ENCODE measurements at regions not wholly inside any gene's neighbourhood (a gene's known extent, or its start where the extent isn't known, plus 50 kb on each side); places are given as distances from the start of the nearest gene placed in this dataset.

- H3K9me3 ChIP-seq (ENCODE audit: control insufficient read depth, insufficient read depth, low read length), result no peaks in the 10 kb centered on the region
Observed at GRCh38 chr14:22471545-22472121, 117.4 kb downstream of the DAD1 start.

More at GRCh38 chr14:22471545-22472121, 117.4 kb downstream of the DAD1 start:
- ATAC-seq (ENCODE audit: low read depth) (no peak; the same call in 1 of the 2 replicates), DNase-seq (peak; percentile 32)
- intact Hi-C loops (cut with micrococcal nuclease) (no loop called here), dilution Hi-C loops (cut with HindIII; ENCODE audit: low sequenced_read_pairs, unreplicated experiment) (no loop called here), in situ Hi-C loops (cut with MboI; ENCODE audit: low sequenced_read_pairs) (loop anchor here (5.0 kb wide), 1 partner anchor 79 kb away; no protein-coding TSS in a partner anchor)
- H3K9ac ChIP-seq (ENCODE audit: low read depth, low read length), result no peak overlapping the region
- no peak overlapping the region for H2AK9ac ChIP-seq (replicated peaks; ENCODE audit: low read depth, low read length, poor library complexity)
- no peaks in the 10 kb centered on the region for H4K20me1 ChIP-seq (ENCODE audit: insufficient read depth, low read length)
- no peak overlapping the region for H3K56ac ChIP-seq (ENCODE audit: extremely low read depth, insufficient read depth, low read length)
- no peak overlapping the region for H3K4ac ChIP-seq (ENCODE audit: low read depth, low read length)
- H4K5ac ChIP-seq (ENCODE audit: low read depth, low read length), result no peak overlapping the region
- peak overlapping the region; percentile 14 for H2AFZ ChIP-seq (replicated peaks; ENCODE audit: low read length, poor library complexity)
- H4K91ac ChIP-seq (ENCODE audit: insufficient read depth, low read depth, low read length), result no peak overlapping the region
- TF ChIP-seq CTCF (conservative IDR thresholded peaks at IDR 0.05; ENCODE audit: low read depth, low read length) (peak; percentile 47), SMC3 (IDR thresholded peaks at IDR 0.05; ENCODE audit: low read depth, low read length) (peak; percentile 54), RAD21 (IDR thresholded peaks at IDR 0.05; ENCODE audit: low read length) (peak; percentile 54), MAZ (IDR thresholded peaks at IDR 0.05; ENCODE audit: borderline replicate concordance, low read depth, low read length) (no peak)
- no peaks in the 10 kb centered on the region for H3K9me1 ChIP-seq (ENCODE audit: insufficient read depth, low read length)
- no TSS peak for BruUV-seq (replicated peaks)
- no peak overlapping the region for H3K18ac ChIP-seq (ENCODE audit: low read depth, low read length)
- no peak overlapping the region for H3K4me3 ChIP-seq (ENCODE audit: insufficient read depth, low read depth, low read length)
- H3K27me3 ChIP-seq (ENCODE audit: control insufficient read depth, insufficient read depth, low read length), result peaks cover 30% of the 10 kb centered on the region
- H3K27ac ChIP-seq (ENCODE audit: insufficient read depth, low read length), result no peak overlapping the region
- no peak overlapping the region for H2BK20ac ChIP-seq (ENCODE audit: low read depth, low read length)
- H4K8ac ChIP-seq (ENCODE audit: low read depth in 2 of 2, low read length in 2 of 2), result no peak overlapping the region
- WGBS, 2 experiments (ENCODE audit: extremely low coverage in 2 of 2, insufficient read length in 1 of 2), result no CpG with 5 or more reads among the region's 7 CpGs
- H2BK120ac ChIP-seq (ENCODE audit: low read depth, low read length), result no peak overlapping the region
- H3K14ac ChIP-seq (replicated peaks; ENCODE audit: low read depth, low read length), result no peak overlapping the region
- no peak overlapping the region for H2AK5ac ChIP-seq (ENCODE audit: low read depth, low read length)
- H3K4me1 ChIP-seq (ENCODE audit: control insufficient read depth, insufficient read depth, low read length), result no peaks in the 10 kb centered on the region
- H2BK15ac ChIP-seq (ENCODE audit: low read depth, low read length), result no peak overlapping the region
- no peaks in the 10 kb centered on the region for H3K79me1 ChIP-seq (ENCODE audit: low read depth in 1 of 2, low read length in 2 of 2)
- ChIA-PET CTCF (interaction anchor here (1.0 to 1.6 kb wide), 4 partner anchors 11 to 89 kb away, joined by 3 to 6 read pairs (median 3); no protein-coding TSS in a partner anchor), POLR2A (ENCODE audit: unreplicated experiment) (no interaction called here)
- H3K23ac ChIP-seq (ENCODE audit: low read depth, low read length), result no peak overlapping the region
- H3K36me3 ChIP-seq (ENCODE audit: control insufficient read depth, insufficient read depth, low read length), result no peaks in the 10 kb centered on the region
- H3K4me2 ChIP-seq (ENCODE audit: low read depth, low read length), result no peak overlapping the region
- no peak overlapping the region for H2BK5ac ChIP-seq (ENCODE audit: low read depth, low read length, poor library complexity, severe bottlenecking)

Data from IMR-90 (cell line).